ENCODE measurements at regions not wholly inside any gene's neighbourhood (a gene's known extent, or its start where the extent isn't known, plus 50 kb on each side); places are given as distances from the start of the nearest gene placed in this dataset.

DNA sequence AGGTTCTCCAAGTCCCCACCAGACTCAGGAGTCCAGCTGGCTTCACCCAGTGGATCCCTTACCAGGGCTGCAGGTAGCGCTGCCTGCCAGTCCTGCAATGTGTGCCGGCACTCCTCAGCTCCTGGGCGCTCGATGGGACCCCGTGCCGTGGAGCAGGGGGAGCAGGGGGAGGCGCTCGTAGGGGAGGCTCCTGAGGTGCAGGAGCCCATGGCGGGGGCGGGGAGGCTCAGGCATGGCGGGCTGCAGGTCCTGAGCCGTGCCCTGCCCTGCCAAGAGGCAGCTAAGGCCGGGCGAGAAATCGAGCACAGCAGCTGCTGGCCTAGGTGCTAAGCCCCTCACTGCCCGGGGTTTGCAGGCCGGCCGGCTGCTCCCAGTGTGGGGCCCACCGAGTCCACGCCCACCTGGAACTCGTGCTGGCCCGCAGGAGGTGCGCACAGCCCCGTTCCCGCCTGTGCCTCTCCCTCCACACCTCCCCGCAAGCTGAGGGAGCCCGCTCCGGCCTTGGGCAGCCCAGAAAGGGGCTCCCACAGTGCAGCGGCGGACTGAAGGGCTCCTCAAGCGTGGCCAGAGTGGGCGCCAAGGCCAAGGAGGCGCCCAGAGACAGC lies 792.9 kb upstream of the CCDC179 start:
- TF ChIP-seq, protein P1, sequence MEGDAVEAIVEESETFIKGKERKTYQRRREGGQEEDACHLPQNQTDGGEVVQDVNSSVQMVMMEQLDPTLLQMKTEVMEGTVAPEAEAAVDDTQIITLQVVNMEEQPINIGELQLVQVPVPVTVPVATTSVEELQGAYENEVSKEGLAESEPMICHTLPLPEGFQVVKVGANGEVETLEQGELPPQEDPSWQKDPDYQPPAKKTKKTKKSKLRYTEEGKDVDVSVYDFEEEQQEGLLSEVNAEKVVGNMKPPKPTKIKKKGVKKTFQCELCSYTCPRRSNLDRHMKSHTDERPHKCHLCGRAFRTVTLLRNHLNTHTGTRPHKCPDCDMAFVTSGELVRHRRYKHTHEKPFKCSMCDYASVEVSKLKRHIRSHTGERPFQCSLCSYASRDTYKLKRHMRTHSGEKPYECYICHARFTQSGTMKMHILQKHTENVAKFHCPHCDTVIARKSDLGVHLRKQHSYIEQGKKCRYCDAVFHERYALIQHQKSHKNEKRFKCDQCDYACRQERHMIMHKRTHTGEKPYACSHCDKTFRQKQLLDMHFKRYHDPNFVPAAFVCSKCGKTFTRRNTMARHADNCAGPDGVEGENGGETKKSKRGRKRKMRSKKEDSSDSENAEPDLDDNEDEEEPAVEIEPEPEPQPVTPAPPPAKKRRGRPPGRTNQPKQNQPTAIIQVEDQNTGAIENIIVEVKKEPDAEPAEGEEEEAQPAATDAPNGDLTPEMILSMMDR (IDR thresholded peaks at IDR 0.05): no peak
- no peak for TF ChIP-seq POLR2A (IDR thresholded peaks at IDR 0.05)
- TF ChIP-seq EP300 (IDR thresholded peaks at IDR 0.05): no peak
- TF ChIP-seq POLR2AphosphoS5 (IDR thresholded peaks at IDR 0.05): no peak
- Histone ChIP-seq H3K36me3 (no peaks in the 10 kb centered on the region), H3K4me1 (no peaks in the 10 kb centered on the region), H3K27me3 (no peaks in the 10 kb centered on the region), H3K27ac (no peak overlapping the region), H3K4me3 (no peak overlapping the region), H3K9me3 (no peaks in the 10 kb centered on the region)
- intact Hi-C loops (cut with DNase I; ENCODE audit: low total_unique reads): no loop called here
- DNase-seq: no peak
- 86 to 96% (median 93%) methylated on average over 7 to 33 of the region's 33 CpGs for WGBS, 5 donors

DNA sequence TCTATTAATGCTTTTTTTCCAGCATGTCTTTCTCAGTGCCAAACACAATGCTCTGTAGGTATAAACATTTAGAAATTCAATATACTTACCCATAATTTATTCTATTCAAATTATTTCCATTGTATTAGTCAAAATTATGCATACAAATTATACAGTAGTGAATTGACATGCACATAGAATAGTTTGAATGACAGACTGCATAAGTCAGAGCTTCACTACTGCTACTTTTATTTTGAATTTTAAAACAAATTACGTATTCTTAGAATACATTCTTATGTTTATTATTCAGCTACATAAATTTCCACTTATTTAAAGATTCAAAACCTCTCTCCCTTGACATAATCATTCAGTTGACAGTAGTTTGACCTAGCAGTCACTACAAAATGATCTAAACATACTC lies 808.0 kb upstream of the CCDC179 start:
- H3K36me3 ChIP-seq: no peaks in the 10 kb centered on the region
- 71 to 90% (median 89%) methylated on average over 1 of the region's 1 CpG for WGBS, 5 donors
- intact Hi-C loops (cut with DNase I; ENCODE audit: low total_unique reads): no loop called here

DNA sequence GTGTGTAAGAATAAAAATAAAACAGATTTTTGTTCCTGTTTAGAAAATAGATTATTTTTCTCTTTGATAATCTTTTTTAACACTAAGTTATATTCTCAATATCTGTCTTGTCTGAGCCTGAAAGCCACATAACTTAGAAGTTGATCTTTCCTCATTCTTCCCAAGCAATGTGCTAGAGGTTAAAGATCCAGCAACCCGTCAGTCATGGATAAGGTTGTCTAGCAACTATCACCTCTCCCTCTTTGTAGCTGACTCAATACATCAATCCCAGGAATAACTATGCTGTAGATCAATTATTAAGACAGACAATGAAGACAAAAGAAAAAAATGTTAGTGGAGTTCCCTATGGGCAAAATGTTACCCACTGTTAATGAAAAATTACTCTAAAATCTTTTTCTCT lies 813.1 kb upstream of the CCDC179 start:
- no peak overlapping the region for H3K27ac ChIP-seq
- H3K9me3 ChIP-seq: no peaks in the 10 kb centered on the region
- no peaks in the 10 kb centered on the region for H3K4me1 ChIP-seq
- no peaks in the 10 kb centered on the region for H3K27me3 ChIP-seq
- H3K4me3 ChIP-seq: no peak overlapping the region
- 15 to 57% (median 46%) methylated on average over 1 of the region's 1 CpG for whole genome bisulfite sequencing, 5 donors
- TF ChIP-seq POLR2A (IDR thresholded peaks at IDR 0.05) (no peak), EP300 (IDR thresholded peaks at IDR 0.05) (no peak), POLR2AphosphoS5 (IDR thresholded peaks at IDR 0.05) (no peak)
- TF ChIP-seq, protein P1 (IDR thresholded peaks at IDR 0.05): no peak
- intact Hi-C loops (cut with DNase I; ENCODE audit: low total_unique reads): no loop called here
- no peaks in the 10 kb centered on the region for H3K36me3 ChIP-seq
- no peak for DNase-seq

More for the DNA sequence above, 808.0 kb upstream of the CCDC179 start:
- TF ChIP-seq, protein P1 (IDR thresholded peaks at IDR 0.05): no peak
- TF ChIP-seq POLR2A (IDR thresholded peaks at IDR 0.05) (no peak), POLR2AphosphoS5 (IDR thresholded peaks at IDR 0.05) (no peak), EP300 (IDR thresholded peaks at IDR 0.05) (no peak)
- Histone ChIP-seq H3K27me3 (no peaks in the 10 kb centered on the region), H3K4me3 (no peak overlapping the region), H3K9me3 (peaks cover 0 to 4% (median 0%) of the 10 kb centered on the region in 4 donors), H3K27ac (no peak overlapping the region), H3K4me1 (no peaks in the 10 kb centered on the region)
- no peak for DNase-seq

DNA sequence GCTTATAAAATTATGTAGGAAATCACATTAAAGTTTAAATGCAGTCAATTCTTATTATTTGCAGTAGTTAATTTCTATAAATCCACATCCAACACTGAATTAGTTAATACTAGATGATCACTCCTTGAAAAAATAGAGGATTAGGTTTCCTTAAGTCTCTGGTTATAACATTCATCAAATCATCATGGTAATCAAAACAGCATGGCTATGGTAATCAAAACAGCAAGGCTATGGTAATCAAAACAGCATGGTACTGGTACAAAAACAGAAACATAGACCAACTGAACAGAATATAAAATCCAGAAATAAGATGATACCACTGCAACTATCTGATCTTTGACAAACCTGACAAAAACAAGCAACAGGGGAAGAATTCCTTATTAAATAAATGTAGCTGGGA lies 814.6 kb upstream of the CCDC179 start:
- no peaks in the 10 kb centered on the region for H3K36me3 ChIP-seq
- H3K9me3 ChIP-seq: no peaks in the 10 kb centered on the region
- no peak overlapping the region for H3K27ac ChIP-seq
- no peak for DNase-seq
- H3K4me3 ChIP-seq: no peak overlapping the region
- intact Hi-C loops (cut with DNase I; ENCODE audit: low total_unique reads): no loop called here
- TF ChIP-seq EP300 (IDR thresholded peaks at IDR 0.05): no peak
- TF ChIP-seq, protein P1 (IDR thresholded peaks at IDR 0.05): no peak
- TF ChIP-seq POLR2A (IDR thresholded peaks at IDR 0.05): no peak
- no peak for TF ChIP-seq POLR2AphosphoS5 (IDR thresholded peaks at IDR 0.05)
- no peaks in the 10 kb centered on the region for H3K27me3 ChIP-seq
- H3K4me1 ChIP-seq: no peaks in the 10 kb centered on the region

All from stomach (tissue), 8 donors.